ENCODE measurements at regions not wholly inside any gene's neighbourhood (a gene's known extent, or its start where the extent isn't known, plus 50 kb on each side); places are given as distances from the start of the nearest gene placed in this dataset.

DNA sequence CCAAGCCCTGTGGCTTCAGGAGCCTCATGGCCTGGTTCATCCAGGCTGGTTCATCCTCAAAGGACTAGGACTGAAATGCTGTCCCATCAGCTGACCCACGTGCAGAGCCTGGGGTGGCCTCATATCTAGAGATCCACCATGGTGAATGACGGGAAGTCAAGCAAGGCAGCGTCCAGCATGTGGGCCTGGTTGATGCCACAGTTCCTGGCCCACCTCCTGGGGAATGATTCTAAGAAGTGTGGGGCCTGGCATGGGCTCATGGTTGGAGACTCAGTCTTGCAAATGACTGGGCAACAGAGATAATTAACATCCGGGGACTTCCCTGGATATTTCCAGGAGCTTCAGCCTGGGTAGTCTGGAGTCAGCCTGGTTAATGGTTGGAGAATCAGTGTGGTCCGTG is 302.4 kb upstream of the SFSWAP start (continued):
- no peak for TF ChIP-seq TCF12 (IDR thresholded peaks at IDR 0.05; ENCODE audit: low read depth, low read length)

Measured in H1 (cell line).